OCI-LY1 (cell line): ENCODE measurements at regions not wholly inside any gene's neighbourhood (a gene's known extent, or its start where the extent isn't known, plus 50 kb on each side); places are given as distances from the start of the nearest gene placed in this dataset.

ENCODE experiments used
- H2AFZ ChIP-seq: fragments of 200-600 bp; sonication (generic), shearing (Covaris generic); 2 replicates; pipeline ENCODE4 v1.6.0; 2014; ENCODE audit warnings: antibody characterized with exemption, mild to moderate bottlenecking, low read length
- H3F3A ChIP-seq: fragments of 200-600 bp; sonication (generic), shearing (Covaris generic); 2 replicates; pipeline ENCODE4 v1.6.0; 2014; ENCODE audit warnings: mild to moderate bottlenecking, antibody characterized with exemption, low read length, moderate library complexity; ENCODE audit not compliant: insufficient read depth
- H3K27ac ChIP-seq: fragments of 200-600 bp; sonication (generic); 2 replicates; pipeline ENCODE4 v1.5.1; 2014; ENCODE audit warnings: low read length, mixed run types, mild to moderate bottlenecking, low read depth; ENCODE audit not compliant: poor library complexity, severe bottlenecking
- H3K27me3 ChIP-seq: fragments of 200-600 bp; sonication (generic); 2 replicates; pipeline ENCODE4 v1.6.0; 2014; ENCODE audit warnings: antibody characterized with exemption, mild to moderate bottlenecking, low read length, moderate library complexity; ENCODE audit not compliant: insufficient read depth
- H3K36me3 ChIP-seq: fragments of 200-600 bp; sonication (generic); 2 replicates; pipeline ENCODE4 v1.6.1; 2014; ENCODE audit warnings: mild to moderate bottlenecking, antibody characterized with exemption, low read length, moderate library complexity, mixed read lengths; ENCODE audit not compliant: insufficient read depth
- H3K4me1 ChIP-seq: fragments of 200-600 bp; sonication (generic); 2 replicates; pipeline ENCODE4 v1.5.1; 2014; ENCODE audit warnings: mild to moderate bottlenecking, low read length, moderate library complexity; ENCODE audit not compliant: insufficient read depth, severe bottlenecking
- H3K4me2 ChIP-seq: fragments of 200-600 bp; sonication (generic), shearing (Covaris generic); 2 replicates; pipeline ENCODE4 v1.6.1; 2014; ENCODE audit warnings: low read length
- H3K4me3 ChIP-seq: fragments of 200-600 bp; sonication (generic); 2 replicates; pipeline ENCODE4 v1.5.1; 2014; ENCODE audit warnings: low read length, low read depth, mild to moderate bottlenecking, mixed read lengths; ENCODE audit not compliant: poor library complexity, severe bottlenecking
- H3K79me2 ChIP-seq: fragments of 200-600 bp; shearing (Covaris generic); 2 replicates; pipeline ENCODE4 v1.6.1; 2016; ENCODE audit warnings: mixed run types, low read length, mixed read lengths; ENCODE audit not compliant: insufficient read depth
- H3K9ac ChIP-seq: fragments of 200-600 bp; sonication (generic), shearing (Covaris generic); 2 replicates; pipeline ENCODE4 v1.6.1; 2014; ENCODE audit warnings: mild to moderate bottlenecking, low read length, mixed read lengths
- H3K9me2 ChIP-seq: fragments of 200-600 bp; sonication (generic), shearing (Covaris generic); 2 replicates; pipeline ENCODE4 v1.6.1; 2014; ENCODE audit warnings: low read depth, mild to moderate bottlenecking, low read length, mixed read lengths
- H3K9me3 ChIP-seq: fragments of 200-600 bp; shearing (Covaris generic); 2 replicates; pipeline ENCODE4 v1.6.1; 2014; ENCODE audit warnings: low read length, mixed read lengths
- H4K20me1 ChIP-seq: fragments of 200-600 bp; sonication (generic), shearing (Covaris generic); 2 replicates; pipeline ENCODE4 v1.6.0; 2016; ENCODE audit warnings: mild to moderate bottlenecking, low read length; ENCODE audit not compliant: insufficient read depth
- EZH2 ChIP-seq: fragments of 200-600 bp; sonication (generic), shearing (Covaris generic); IDR thresholded peaks from 2 replicates; pipeline ENCODE4 v1.8.0; 2017; ENCODE audit warnings: borderline replicate concordance, mixed run types, mild to moderate bottlenecking, antibody characterized with exemption, low read length, moderate library complexity, mixed read lengths
- TF ChIP-seq, protein P1 (sequence below): fragments of 200-600 bp; sonication (generic), shearing (Covaris generic); IDR thresholded peaks from 2 replicates; pipeline ENCODE4 v1.5.1; 2017; ENCODE audit warnings: mild to moderate bottlenecking, antibody characterized with exemption, low read length, moderate library complexity, mixed read lengths

GRCh38 chr14:38837343-38838048 lies 265.5 kb downstream of the SEC23A start:
- Histone ChIP-seq H3K4me2 (no peak overlapping the region), H3K9me2 (no peaks in the 10 kb centered on the region), H3K9ac (no peak overlapping the region), H3K4me1 (no peaks in the 10 kb centered on the region), H3K27me3 (no peaks in the 10 kb centered on the region), H4K20me1 (no peaks in the 10 kb centered on the region), H3K36me3 (no peaks in the 10 kb centered on the region), H3K9me3 (no peaks in the 10 kb centered on the region), H3K79me2 (no peaks in the 10 kb centered on the region), H2AFZ (no peak overlapping the region), H3K27ac (no peak overlapping the region), H3K4me3 (no peak overlapping the region), H3F3A (no peaks in the 10 kb centered on the region)
- TF ChIP-seq, protein P1, sequence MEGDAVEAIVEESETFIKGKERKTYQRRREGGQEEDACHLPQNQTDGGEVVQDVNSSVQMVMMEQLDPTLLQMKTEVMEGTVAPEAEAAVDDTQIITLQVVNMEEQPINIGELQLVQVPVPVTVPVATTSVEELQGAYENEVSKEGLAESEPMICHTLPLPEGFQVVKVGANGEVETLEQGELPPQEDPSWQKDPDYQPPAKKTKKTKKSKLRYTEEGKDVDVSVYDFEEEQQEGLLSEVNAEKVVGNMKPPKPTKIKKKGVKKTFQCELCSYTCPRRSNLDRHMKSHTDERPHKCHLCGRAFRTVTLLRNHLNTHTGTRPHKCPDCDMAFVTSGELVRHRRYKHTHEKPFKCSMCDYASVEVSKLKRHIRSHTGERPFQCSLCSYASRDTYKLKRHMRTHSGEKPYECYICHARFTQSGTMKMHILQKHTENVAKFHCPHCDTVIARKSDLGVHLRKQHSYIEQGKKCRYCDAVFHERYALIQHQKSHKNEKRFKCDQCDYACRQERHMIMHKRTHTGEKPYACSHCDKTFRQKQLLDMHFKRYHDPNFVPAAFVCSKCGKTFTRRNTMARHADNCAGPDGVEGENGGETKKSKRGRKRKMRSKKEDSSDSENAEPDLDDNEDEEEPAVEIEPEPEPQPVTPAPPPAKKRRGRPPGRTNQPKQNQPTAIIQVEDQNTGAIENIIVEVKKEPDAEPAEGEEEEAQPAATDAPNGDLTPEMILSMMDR: no peak
- TF ChIP-seq EZH2: no peak

DNA sequence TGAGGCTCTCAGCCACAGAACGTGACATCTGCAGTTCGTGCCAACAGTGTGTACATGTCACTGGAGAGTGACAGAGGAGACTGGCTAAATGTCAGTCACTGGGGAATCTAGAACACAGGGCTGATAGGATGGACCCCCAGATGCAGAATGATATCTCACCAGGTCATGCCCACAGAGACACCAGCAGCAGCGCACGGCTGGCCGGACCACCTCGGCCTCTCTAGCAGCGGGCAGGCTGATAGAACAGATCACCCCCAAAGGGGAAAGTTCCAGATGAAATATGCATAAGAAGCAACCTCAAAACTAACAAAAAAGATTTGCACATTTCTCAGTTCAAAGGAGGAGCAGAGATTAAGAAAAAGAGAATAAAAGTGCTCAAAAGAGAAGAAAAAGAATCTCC lies 266.5 kb downstream of the SEC23A start:
- no peaks in the 10 kb centered on the region for H4K20me1 ChIP-seq
- no peaks in the 10 kb centered on the region for H3K27me3 ChIP-seq
- H3K4me3 ChIP-seq: no peak overlapping the region
- H3K9me2 ChIP-seq: no peaks in the 10 kb centered on the region
- TF ChIP-seq EZH2: no peak
- TF ChIP-seq, protein P1: no peak
- no peaks in the 10 kb centered on the region for H3K36me3 ChIP-seq
- no peaks in the 10 kb centered on the region for H3K79me2 ChIP-seq
- no peaks in the 10 kb centered on the region for H3F3A ChIP-seq
- no peaks in the 10 kb centered on the region for H3K4me1 ChIP-seq
- no peak overlapping the region for H2AFZ ChIP-seq
- H3K9ac ChIP-seq: no peak overlapping the region
- H3K27ac ChIP-seq: no peak overlapping the region
- no peak overlapping the region for H3K4me2 ChIP-seq
- no peaks in the 10 kb centered on the region for H3K9me3 ChIP-seq

DNA sequence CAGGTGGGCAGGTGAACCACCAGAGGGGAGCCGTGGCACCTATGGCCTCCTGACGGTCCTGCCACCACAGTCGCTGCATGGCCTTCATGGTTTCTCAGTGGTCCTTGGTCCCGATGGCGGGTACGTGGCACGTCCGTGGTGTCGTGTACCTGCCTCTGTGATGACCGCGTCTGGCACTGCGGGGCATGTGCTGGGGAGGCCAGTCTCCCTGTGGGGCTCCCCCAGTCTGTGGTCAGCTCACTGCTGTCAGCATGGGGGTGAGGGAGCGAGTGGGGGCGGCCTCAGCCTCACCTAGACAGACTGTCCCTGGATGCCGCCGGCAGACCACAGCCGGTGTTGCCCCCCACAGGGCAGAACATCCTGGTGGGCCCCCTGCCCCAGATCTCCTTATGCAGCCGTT lies 267.2 kb downstream of the SEC23A start:
- Histone ChIP-seq H2AFZ (no peak overlapping the region), H3K36me3 (no peaks in the 10 kb centered on the region), H3K4me1 (no peaks in the 10 kb centered on the region), H3K4me2 (no peak overlapping the region), H3K79me2 (no peaks in the 10 kb centered on the region), H3K9ac (no peak overlapping the region), H3F3A (no peaks in the 10 kb centered on the region), H4K20me1 (no peaks in the 10 kb centered on the region), H3K4me3 (no peak overlapping the region), H3K9me2 (no peaks in the 10 kb centered on the region), H3K27ac (no peak overlapping the region), H3K27me3 (no peaks in the 10 kb centered on the region), H3K9me3 (no peaks in the 10 kb centered on the region)
- TF ChIP-seq, protein P1: no peak
- TF ChIP-seq EZH2: no peak
